Left cardiac atrium (tissue), 4 donors: ENCODE measurements at regions not wholly inside any gene's neighbourhood (a gene's known extent, or its start where the extent isn't known, plus 50 kb on each side); places are given as distances from the start of the nearest gene placed in this dataset.

Experiments
- ATAC-seq, 2 donors: fragments of 200-7000 bp; cut with Tn5 transposase; one replicate each; pipeline ENCODE4 v1.9.1; 2020; ENCODE audit warnings: mild to moderate bottlenecking in 2 of 2, moderate library complexity in 2 of 2
- DNase-seq: peaks from one replicate; pipeline ENCODE4 v3.0.0-alpha.2; 2020
- intact Hi-C, 2 donors: fragments of 100-400 bp; cut with DNase I; formaldehyde crosslinking; loops; one replicate each; pipeline versions ENCODE4 v1.14.1 to v1.15.1; 2022 to 2023
- donor health status: DM: no; HTN: yes; CAD: no.
- donor health status: DM: no; HTN: yes; CAD: no; lungs with severe emphysema.
- donor health status: DM: yes; HTN: yes; CAD: no.
- donor health status: Dilated cardiomyopathy.

- intact Hi-C loops = no loop called here
- ATAC-seq (no peak), DNase-seq (no peak)
Measured at GRCh38 chr1:217921126-217921904, 290.2 kb downstream of the SPATA17 start.

- intact Hi-C loops = no loop called here
- DNase-seq (peak; percentile 20), ATAC-seq (peak; percentile 59 to 61)
Measured at GRCh38 chr1:217924924-217925323, 293.8 kb downstream of the SPATA17 start.

GRCh38 chr1:217929213-217929885, 298.2 kb downstream of the SPATA17 start:
- DNase-seq (no peak), ATAC-seq (no peak)
- intact Hi-C loops = no loop called here

- ATAC-seq (no peak), DNase-seq (no peak)
- intact Hi-C loops = no loop called here
Measured at GRCh38 chr1:217943361-217943760, 312.2 kb downstream of the SPATA17 start.

DNA sequence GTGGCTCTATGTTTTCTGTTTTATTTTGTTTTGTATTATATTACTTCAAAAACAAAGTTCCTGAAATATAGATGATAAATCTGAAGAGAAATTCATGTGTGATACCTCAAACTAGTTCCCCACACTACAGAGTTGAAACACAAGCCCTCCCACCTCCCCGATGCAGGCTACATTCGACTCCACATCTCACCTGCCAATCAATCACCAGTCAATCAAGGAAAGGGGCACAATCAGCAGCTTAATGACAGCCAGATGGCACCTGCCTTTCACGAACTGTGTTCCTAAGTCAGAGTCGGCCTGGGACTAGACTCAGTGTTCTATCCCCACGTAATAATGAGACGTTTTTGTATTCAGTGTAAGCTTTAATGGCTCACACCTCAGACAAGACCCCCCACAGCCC, 313.4 kb downstream of the SPATA17 start:
- no peak for ATAC-seq

GRCh38 chr1:217946511-217946910, 315.4 kb downstream of the SPATA17 start:
- intact Hi-C loops = no loop called here
- DNase-seq = no peak
- no peak for ATAC-seq

More for the DNA sequence above, 313.4 kb downstream of the SPATA17 start:
- DNase-seq = no peak
- intact Hi-C loops = no loop called here

DNA sequence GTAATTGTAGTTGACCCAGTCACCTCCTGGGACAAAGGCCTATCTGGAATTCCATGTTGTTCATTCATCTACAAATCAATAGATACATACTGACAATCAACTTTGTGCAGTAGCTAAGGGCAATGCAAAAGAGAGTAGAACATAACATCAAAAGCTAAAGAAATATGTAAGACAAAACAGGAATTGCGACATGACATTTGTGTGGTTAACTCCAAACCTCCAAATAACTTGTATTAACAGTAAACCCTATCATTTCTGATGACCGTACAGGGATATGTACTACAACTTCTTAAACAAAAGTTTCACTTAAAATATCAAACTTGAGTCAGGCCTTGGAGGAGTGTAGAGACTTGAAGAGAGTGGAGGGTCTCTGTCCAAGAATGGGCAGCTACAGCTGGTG, 317.6 kb downstream of the SPATA17 start:
- no peak for ATAC-seq
- intact Hi-C loops = no loop called here
- no peak for DNase-seq

DNA sequence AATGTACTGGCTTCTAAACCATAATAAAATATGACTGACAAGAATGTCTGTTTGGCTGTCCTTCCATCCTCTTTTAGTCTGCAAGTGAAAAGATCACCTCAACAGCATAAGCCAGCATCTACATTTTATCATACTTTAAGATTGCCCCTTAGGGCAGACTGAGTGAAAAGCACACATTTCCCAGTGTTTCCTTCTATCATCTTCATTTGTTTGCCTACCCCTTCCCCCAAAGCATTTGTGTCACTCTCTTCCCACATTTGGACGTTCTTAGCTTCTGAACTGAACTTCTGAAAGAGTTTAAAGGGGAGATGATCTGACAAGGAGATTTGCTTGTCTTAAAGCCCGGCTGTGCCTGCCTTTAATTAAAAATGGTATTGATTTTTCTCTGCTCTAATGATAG, 322.2 kb downstream of the SPATA17 start:
- no peak for DNase-seq
- intact Hi-C loops = no loop called here
- no peak for ATAC-seq

DNA sequence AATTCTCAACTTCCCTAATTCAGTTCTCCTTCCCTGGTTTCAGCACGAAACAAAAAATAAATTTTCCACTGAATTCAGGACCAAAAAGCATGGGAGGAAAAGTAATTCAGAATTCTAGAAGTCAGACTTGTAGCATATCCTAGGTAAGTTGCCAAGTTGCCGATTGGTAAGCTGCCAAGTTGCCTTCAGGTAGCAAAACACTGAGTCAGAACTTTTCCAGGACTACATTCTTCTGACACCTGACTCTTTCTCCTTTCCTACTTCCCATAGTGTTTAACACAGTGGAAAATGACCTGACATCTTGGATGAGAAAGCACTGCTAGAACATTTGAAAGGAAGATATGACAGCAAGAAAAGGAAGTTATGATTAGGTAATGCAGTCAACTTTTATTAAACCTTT, 322.8 kb downstream of the SPATA17 start:
- no peak for DNase-seq
- intact Hi-C loops = no loop called here

GRCh38 chr1:217955723-217956122, 324.6 kb downstream of the SPATA17 start:
- DNase-seq (no peak), ATAC-seq (no peak)
- intact Hi-C loops = no loop called here

More for the DNA sequence above, 322.8 kb downstream of the SPATA17 start:
- ATAC-seq = no peak

DNA sequence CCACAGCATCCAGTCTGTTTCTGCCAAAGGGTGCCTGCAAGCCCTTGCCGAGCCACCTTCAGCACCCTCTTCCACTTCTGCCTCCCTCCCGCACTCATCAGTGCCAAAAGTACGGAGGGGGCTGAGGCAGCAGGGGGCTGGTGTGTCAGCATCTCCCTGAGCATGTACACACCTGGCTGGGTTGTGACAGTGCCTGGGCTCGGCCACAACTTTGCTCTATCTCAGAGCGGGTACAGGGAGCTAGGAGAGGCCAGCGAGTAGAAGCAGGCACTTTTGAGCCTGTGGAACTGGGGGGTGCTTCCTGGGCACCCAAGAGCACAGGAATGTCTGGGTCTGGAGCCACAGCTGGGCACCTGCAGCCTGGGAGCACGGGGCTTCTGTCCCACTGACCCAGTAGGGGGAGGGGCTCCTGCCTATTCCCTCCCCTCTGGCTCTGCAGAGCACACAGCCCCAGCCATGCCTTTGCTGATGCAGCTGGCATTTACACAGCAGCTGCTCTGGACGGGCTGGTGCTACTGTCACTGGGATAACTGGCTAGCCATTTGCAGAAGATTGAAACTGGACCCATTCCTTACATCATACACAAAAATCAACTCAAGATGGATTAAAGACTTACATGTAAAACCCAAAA, 319.8 kb upstream of the RRP15 start:
- intact Hi-C loops = no loop called here
- no peak for ATAC-seq
- no peak for DNase-seq

DNA sequence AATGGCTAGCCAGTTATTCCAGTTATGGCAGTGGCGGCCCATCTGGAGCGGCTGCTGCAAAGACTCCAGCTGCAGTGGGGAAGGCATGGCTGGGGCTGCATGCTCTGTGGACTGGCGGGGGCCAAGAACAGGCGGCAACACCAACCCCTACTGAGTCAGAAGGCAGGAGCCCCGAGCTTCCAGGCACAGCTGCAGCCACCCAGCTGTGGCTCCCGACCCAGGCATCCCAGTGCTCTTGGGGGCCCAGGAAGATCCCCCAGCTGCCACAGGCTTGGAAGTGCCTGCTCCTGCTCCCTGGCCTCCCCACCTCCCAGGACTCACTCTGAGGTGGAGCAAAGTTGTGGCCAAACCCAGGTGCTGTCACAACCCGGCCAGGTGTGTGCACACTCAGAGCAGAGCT, 317.0 kb upstream of the RRP15 start:
- ATAC-seq = no peak
- intact Hi-C loops = no loop called here
- DNase-seq = no peak

DNA sequence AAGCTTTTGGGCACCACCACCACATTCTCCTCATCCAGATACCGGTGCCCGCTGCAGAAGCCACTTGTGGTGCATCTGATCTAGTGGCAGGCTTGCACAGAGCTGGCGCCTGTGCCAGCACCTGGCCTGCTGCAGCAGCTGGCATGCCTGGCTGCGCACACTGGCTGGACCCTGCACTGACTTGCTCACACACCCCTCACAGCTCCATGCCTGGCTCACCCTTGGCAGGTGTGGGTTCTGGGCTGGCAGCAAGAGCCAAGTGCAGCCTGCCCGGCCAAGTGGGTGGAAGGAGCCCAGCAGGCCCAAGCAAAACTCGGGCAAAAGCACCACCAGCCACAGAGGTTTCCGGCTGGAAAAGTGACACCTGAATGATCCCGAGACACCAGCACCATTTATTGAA, 315.7 kb upstream of the RRP15 start:
- no peak for DNase-seq
- intact Hi-C loops = no loop called here
- ATAC-seq = no peak

- DNase-seq (no peak), ATAC-seq (no peak)
- intact Hi-C loops = no loop called here
Measured at GRCh38 chr1:217977943-217978342, 307.1 kb upstream of the RRP15 start.

DNA sequence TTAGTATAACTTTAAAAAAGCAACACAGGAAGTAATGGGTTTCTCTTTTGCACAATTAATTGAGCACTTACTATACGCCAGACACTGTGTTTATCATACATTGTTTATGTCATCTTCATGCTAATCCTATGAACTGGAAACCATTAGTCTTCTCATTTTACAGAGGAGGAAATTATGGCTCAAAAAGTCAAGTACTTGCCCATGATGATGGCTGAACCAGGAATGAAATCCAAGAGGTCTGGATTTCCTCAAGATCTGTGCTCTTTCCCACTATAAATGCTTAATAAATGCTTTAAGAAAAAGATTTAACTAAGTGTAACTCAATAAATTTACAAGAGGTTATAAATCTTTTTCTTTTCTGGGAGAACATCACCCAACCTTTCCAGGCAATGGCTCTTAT, 303.7 kb upstream of the RRP15 start:
- ATAC-seq (no peak), DNase-seq (no peak)
- intact Hi-C loops = no loop called here

DNA sequence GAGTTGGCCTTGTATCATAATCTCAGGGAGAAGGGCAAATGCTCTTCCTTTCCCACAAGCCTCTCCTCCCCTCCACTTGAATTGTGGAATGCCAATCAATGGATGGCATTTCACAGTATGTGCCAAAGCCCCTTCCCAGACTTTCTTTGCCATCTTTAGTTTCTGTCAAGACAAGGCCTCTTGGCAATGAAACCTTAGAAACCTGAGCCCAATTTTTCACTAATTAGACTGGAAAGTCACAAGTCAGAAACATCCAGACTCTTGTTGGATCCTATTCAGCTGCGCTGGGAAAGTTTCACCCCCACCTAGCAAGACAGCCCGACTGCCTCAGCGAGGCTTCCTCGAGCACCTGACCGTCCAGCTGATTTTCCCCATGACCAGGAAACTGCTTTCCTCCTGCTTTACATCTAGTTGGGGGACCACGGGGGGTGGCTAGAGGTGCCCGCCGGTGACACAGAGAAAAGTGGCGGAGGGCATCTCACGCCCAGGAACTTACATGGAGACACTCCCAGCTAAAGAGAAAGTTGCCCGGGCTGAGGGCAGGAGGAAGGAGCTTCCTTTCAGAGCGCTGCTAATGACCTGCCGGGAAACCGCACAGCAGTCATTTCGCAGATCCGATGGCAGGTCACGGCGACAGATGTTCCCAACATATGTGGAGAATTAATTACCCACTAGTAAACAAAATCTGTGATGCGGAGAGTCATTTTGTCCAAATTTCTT, 302.6 kb upstream of the RRP15 start:
- intact Hi-C loops = no loop called here
- DNase-seq (no peak), ATAC-seq (no peak)

DNA sequence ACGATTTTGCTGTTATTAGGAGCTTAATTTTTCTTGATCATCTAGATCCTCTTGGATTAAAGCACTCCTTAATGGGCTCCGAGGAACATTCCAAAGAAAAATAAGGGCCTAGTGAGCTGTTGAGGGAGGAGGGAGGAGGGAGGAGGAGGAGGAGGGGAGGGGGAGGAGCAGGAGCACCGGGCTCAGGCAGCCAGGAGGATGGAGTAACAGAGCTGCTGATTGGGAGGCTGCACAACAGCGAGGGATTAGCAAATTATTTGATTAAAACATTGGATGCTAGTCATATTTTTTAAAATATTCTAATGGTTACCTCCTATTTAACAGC, 302.1 kb upstream of the RRP15 start:
- intact Hi-C loops = no loop called here
- no peak for DNase-seq
- ATAC-seq = no peak

DNA sequence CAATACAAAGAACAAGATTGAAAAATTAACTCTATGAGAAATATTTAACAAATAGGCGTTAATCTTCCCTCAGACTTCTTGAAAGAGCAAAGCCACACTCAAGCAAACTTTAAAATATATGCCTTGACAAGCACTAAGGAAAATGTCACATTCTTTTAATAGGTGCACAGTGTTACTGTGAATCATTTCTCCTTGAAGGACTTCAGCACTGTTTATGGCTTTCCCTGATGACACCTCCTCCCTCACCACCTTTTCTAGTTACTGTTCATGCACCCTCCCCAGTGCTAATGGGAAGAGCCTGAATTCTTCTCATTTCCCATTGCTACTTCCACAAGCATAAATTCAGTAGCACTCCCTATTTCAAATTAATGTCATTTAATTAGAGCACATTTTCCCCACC, 299.5 kb upstream of the RRP15 start:
- intact Hi-C loops = no loop called here
- no peak for ATAC-seq
- DNase-seq = no peak

GRCh38 chr1:217989510-217989909, 295.6 kb upstream of the RRP15 start:
- DNase-seq (no peak), ATAC-seq (no peak)
- intact Hi-C loops = no loop called here

DNA sequence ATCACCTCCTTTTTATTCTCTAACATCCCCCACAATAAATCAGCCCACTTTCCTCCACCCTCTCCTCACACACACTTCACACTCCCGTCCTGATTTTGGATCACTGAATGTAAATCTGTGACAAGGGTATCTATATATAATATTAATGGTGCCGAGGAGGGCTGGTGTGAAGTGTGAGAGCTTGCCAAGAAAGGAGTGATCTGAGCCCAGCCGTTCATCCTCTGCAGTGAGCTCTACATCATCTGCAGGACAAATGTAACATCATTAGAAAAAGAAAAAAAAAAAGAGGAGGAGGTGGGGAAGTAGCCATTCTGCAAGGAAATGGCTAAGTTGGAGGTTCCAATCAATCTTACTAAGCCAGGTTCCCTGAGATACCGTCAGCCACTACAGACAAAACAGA, 291.7 kb upstream of the RRP15 start:
- no peak for ATAC-seq
- DNase-seq = no peak
- intact Hi-C loops = no loop called here
